ENCODE measurements at regions not wholly inside any gene's neighbourhood (a gene's known extent, or its start where the extent isn't known, plus 50 kb on each side); places are given as distances from the start of the nearest gene placed in this dataset.
"Not testable (repeated sequence)": the region's sequence is repeated elsewhere in the genome, so short reads cannot be mapped to it uniquely, and the experiment has no call there.

GRCh38 chr7:49660976-49661375, 112.5 kb upstream of the VWC2 start:
- H2AFZ ChIP-seq (ENCODE audit: insufficient read depth, low read depth, low read length, poor library complexity, severe bottlenecking) = no peak overlapping the region
- no peak overlapping the region for H3K9ac ChIP-seq (ENCODE audit: insufficient read depth, low read length, poor library complexity, severe bottlenecking)
- H3K4me1 Mint-ChIP-seq = no peaks in the 10 kb centered on the region
- no peaks in the 10 kb centered on the region for H3K79me2 ChIP-seq (ENCODE audit: insufficient read depth, low read length)
- no peak overlapping the region for H3K27ac Mint-ChIP-seq
- no peak overlapping the region for H3K4me3 ChIP-seq (replicated peaks in 1 of 3; ENCODE audit: low read depth in 2 of 3, low read length in 3 of 3)
- no peaks in the 10 kb centered on the region for H3K4me1 ChIP-seq (ENCODE audit: control insufficient read depth in 1 of 2, insufficient read depth in 2 of 2, low read length in 2 of 2)
- no peak for DNase-seq
- H3K36me3 ChIP-seq (replicated peaks in 1 of 2; ENCODE audit: control insufficient read depth in 1 of 2, insufficient read depth in 2 of 2, low read length in 2 of 2) = no peaks in the 10 kb centered on the region
- no peaks in the 10 kb centered on the region for H3K27me3 Mint-ChIP-seq (ENCODE audit: low read depth in 3 of 3)
- intact Hi-C loops (cut with micrococcal nuclease) = no loop called here
- no peaks in the 10 kb centered on the region for H3K9me3 ChIP-seq (replicated peaks in 1 of 2; ENCODE audit: control insufficient read depth in 1 of 2, insufficient read depth in 1 of 2, low read length in 2 of 2)
- no peak overlapping the region for H3K4me2 ChIP-seq (replicated peaks; ENCODE audit: extremely low read depth, low read length, poor library complexity, severe bottlenecking)
- no peaks in the 10 kb centered on the region for H4K20me1 ChIP-seq (ENCODE audit: insufficient read depth, low read length)
- TF ChIP-seq CTCF (IDR thresholded peaks at IDR 0.05) = no peak
- H3K9me3 Mint-ChIP-seq = peaks cover 0 to 7% (median 4%) of the 10 kb centered on the region in 7 donors
- H3K36me3 Mint-ChIP-seq = no peaks in the 10 kb centered on the region
- H3K4me3 Mint-ChIP-seq = no peak overlapping the region
- no peak overlapping the region for H3K27ac ChIP-seq (ENCODE audit: low read depth in 1 of 2, low read length in 2 of 2)
- no CpG with 5 or more reads among the region's 14 CpGs for WGBS (ENCODE audit: insufficient coverage)
- no peaks in the 10 kb centered on the region for H3K27me3 ChIP-seq (ENCODE audit: control insufficient read depth in 2 of 2, insufficient read depth in 2 of 2, low read length in 2 of 2)

GRCh38 chr7:49665963-49666362, 107.5 kb upstream of the VWC2 start:
- H3K36me3 ChIP-seq (replicated peaks in 1 of 2; ENCODE audit: control insufficient read depth in 1 of 2, insufficient read depth in 2 of 2, low read length in 2 of 2); H3K4me3 ChIP-seq (replicated peaks in 1 of 3; ENCODE audit: low read depth in 2 of 3, low read length in 3 of 3); H3K4me1 ChIP-seq (ENCODE audit: control insufficient read depth in 1 of 2, insufficient read depth in 2 of 2, low read length in 2 of 2); H3K27ac ChIP-seq (ENCODE audit: low read depth in 1 of 2, low read length in 2 of 2); H3K4me3 Mint-ChIP-seq; H4K20me1 ChIP-seq (ENCODE audit: insufficient read depth, low read length); H3K4me2 ChIP-seq (replicated peaks; ENCODE audit: extremely low read depth, low read length, poor library complexity, severe bottlenecking); H3K36me3 Mint-ChIP-seq; H3K9ac ChIP-seq (ENCODE audit: insufficient read depth, low read length, poor library complexity, severe bottlenecking); H3K9me3 ChIP-seq (replicated peaks in 1 of 2; ENCODE audit: control insufficient read depth in 1 of 2, insufficient read depth in 1 of 2, low read length in 2 of 2); H3K27ac Mint-ChIP-seq; H3K27me3 Mint-ChIP-seq (ENCODE audit: low read depth in 3 of 3); H2AFZ ChIP-seq (ENCODE audit: insufficient read depth, low read depth, low read length, poor library complexity, severe bottlenecking); H3K27me3 ChIP-seq (ENCODE audit: control insufficient read depth in 2 of 2, insufficient read depth in 2 of 2, low read length in 2 of 2); DNase-seq; intact Hi-C loops (cut with micrococcal nuclease); H3K79me2 ChIP-seq (ENCODE audit: insufficient read depth, low read length); H3K4me1 Mint-ChIP-seq: not testable (repeated sequence)
- peaks cover 0 to 17% (median 9%) of the 10 kb centered on the region in 7 donors for H3K9me3 Mint-ChIP-seq
- 98% methylated on average over 5 of the region's 10 CpGs for WGBS (ENCODE audit: insufficient coverage)
